ENCODE measurements at regions not wholly inside any gene's neighbourhood (a gene's known extent, or its start where the extent isn't known, plus 50 kb on each side); places are given as distances from the start of the nearest gene placed in this dataset.
A peak's percentile ranks its signal among the peaks of the same experiment; 100 is the strongest.

- H3K27ac ChIP-seq = no peak overlapping the region
- TF ChIP-seq ZFX (IDR thresholded peaks at IDR 0.05; ENCODE audit: borderline replicate concordance) = no peak
- TF ChIP-seq, protein P1, sequence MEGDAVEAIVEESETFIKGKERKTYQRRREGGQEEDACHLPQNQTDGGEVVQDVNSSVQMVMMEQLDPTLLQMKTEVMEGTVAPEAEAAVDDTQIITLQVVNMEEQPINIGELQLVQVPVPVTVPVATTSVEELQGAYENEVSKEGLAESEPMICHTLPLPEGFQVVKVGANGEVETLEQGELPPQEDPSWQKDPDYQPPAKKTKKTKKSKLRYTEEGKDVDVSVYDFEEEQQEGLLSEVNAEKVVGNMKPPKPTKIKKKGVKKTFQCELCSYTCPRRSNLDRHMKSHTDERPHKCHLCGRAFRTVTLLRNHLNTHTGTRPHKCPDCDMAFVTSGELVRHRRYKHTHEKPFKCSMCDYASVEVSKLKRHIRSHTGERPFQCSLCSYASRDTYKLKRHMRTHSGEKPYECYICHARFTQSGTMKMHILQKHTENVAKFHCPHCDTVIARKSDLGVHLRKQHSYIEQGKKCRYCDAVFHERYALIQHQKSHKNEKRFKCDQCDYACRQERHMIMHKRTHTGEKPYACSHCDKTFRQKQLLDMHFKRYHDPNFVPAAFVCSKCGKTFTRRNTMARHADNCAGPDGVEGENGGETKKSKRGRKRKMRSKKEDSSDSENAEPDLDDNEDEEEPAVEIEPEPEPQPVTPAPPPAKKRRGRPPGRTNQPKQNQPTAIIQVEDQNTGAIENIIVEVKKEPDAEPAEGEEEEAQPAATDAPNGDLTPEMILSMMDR (IDR thresholded peaks at IDR 0.05) = no peak
Observed at GRCh38 chr1:193625255-193625654, 438.8 kb upstream of the B3GALT2 start.

DNA sequence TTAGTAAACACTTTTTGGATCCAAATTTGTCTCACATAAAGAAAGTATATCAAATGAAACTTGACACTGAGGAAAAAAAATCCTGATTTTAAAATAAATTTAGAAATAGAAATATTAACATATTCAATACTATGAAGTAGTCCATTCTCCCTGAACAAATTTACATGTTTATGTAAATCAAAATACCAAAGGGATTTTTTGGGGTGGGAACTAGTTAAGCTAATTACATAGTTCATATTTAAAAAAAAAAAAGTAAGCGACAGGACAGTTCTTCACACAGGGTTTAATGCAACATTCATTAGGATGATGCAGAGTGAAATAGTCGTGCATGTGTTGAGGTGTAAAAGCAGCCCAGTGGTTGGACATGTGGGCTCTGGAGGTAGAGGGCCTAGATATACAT, 433.5 kb upstream of the B3GALT2 start:
- no peak overlapping the region for H3K27ac ChIP-seq
- TF ChIP-seq, protein P1 (IDR thresholded peaks at IDR 0.05) = no peak
- no peak for TF ChIP-seq ZFX (IDR thresholded peaks at IDR 0.05; ENCODE audit: borderline replicate concordance)

DNA sequence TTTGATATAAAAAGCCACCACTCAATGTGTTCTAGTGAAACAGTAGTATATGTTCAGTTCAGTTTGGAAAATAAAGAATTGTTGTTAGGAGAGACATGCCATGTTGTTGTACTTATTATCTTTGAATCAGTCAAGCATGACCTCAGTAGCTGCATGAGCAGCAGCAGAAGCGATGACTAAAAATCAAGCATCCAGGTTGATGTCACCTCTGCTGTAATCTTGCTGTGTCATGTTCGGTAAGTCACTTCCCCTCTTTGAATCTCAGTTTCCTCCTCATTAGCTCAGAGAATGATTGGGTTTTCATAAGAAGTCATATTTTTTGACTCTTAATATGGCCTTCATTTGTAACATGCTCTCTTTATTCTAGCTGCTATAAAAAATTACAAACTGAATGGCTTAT, 428.4 kb upstream of the B3GALT2 start:
- peak overlapping the region; percentile 55 for H3K27ac ChIP-seq
- TF ChIP-seq, protein P1 (IDR thresholded peaks at IDR 0.05) = no peak
- no peak for TF ChIP-seq ZFX (IDR thresholded peaks at IDR 0.05; ENCODE audit: borderline replicate concordance)

GRCh38 chr1:193614275-193614674, 427.9 kb upstream of the B3GALT2 start:
- TF ChIP-seq ZFX (IDR thresholded peaks at IDR 0.05; ENCODE audit: borderline replicate concordance) = no peak
- TF ChIP-seq, protein P1 (IDR thresholded peaks at IDR 0.05) = no peak
- peak overlapping the region; percentile 55 for H3K27ac ChIP-seq

DNA sequence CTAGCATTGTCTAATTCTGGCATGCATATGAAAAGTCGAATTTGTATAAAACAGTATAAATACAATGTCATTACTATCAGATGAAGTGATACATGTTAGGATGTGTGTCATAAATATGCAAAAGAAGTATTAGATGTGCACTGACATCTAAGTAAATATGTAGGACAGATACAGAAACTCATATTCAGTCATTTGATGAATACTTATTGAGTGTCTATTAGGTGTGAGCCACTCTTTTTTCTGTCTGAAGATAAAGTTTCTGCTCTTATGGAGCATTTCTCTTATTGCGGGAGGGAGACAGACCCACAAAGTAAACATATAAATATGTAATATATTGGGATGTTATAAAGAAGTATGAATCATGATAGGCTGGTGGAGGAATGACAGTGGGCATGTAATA, 426.6 kb upstream of the B3GALT2 start:
- H3K27ac ChIP-seq = no peak overlapping the region
- TF ChIP-seq, protein P1 (IDR thresholded peaks at IDR 0.05) = no peak
- no peak for TF ChIP-seq ZFX (IDR thresholded peaks at IDR 0.05; ENCODE audit: borderline replicate concordance)

GRCh38 chr1:193609592-193609991, 423.2 kb upstream of the B3GALT2 start:
- no peak overlapping the region for H3K27ac ChIP-seq
- TF ChIP-seq ZFX (IDR thresholded peaks at IDR 0.05; ENCODE audit: borderline replicate concordance) = no peak
- TF ChIP-seq, protein P1 (IDR thresholded peaks at IDR 0.05) = no peak

- no peak overlapping the region for H3K27ac ChIP-seq
- TF ChIP-seq ZFX (IDR thresholded peaks at IDR 0.05; ENCODE audit: borderline replicate concordance) = no peak
- TF ChIP-seq, protein P1 (IDR thresholded peaks at IDR 0.05) = no peak
Observed at GRCh38 chr1:193607787-193608186, 421.4 kb upstream of the B3GALT2 start.

Measured in 22Rv1 (cell line).